Stimulated activated naive CD8-positive, alpha-beta T cell treated with anti-CD3 and anti-CD28 coated beads, Interleukin-15, Interleukin-2, amounts not matched to agents 100 ng/mL and 50 ng/mL, for 24 hours (primary cell): ENCODE measurements at regions not wholly inside any gene's neighbourhood (a gene's known extent, or its start where the extent isn't known, plus 50 kb on each side); places are given as distances from the start of the nearest gene placed in this dataset.

Experiments used
- H3K27ac Mint-ChIP-seq: one replicate; pipeline ENCODE4 v1.8.0; 2021; ENCODE audit warnings: mild to moderate bottlenecking, mixed read lengths
- H3K27me3 Mint-ChIP-seq: one replicate; pipeline ENCODE4 v1.8.0; 2021; ENCODE audit warnings: mixed read lengths
- H3K36me3 Mint-ChIP-seq: one replicate; pipeline ENCODE4 v1.8.0; 2021; ENCODE audit warnings: low read depth, mixed read lengths
- H3K4me1 Mint-ChIP-seq: one replicate; pipeline ENCODE4 v1.8.0; 2021; ENCODE audit warnings: low read depth, mixed read lengths
- H3K4me3 Mint-ChIP-seq: one replicate; pipeline ENCODE4 v1.8.0; 2021; ENCODE audit warnings: mild to moderate bottlenecking, mixed read lengths
- H3K9me3 Mint-ChIP-seq: one replicate; pipeline ENCODE4 v1.8.0; 2021; ENCODE audit warnings: mixed read lengths

DNA sequence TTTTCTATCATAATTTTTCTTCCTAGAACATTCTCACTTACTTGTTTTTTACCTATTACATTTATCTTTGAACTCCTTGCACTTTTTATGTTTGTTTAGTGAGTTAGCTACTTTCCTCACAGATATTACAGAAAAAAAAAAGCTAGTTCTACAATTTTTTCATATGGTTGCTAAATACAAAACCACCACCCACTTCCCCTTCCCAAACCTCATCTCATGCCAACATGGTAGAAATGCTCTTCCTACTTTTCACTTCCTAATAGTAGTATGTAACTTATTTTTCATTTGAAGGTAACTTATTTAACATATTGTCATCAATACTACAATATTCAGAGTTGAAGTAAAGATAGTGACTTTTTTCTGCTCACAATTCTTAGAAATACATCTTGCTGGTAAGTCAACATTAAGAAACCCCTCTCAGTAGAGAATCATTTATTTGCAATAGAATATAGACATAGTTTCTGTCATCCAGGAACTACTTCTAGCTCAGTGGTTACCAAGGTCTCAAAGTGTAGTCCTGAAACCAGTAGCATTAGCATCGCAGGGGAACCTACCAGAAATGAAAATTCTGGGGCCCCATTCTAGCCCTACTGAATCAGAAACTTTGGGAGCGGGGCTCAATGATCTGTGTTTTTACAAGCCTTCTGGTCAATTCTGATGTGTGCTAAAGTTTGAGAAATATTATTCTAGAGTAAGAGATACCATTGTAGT lies 1124.6 kb downstream of the DTWD2 start:
- H3K27me3 Mint-ChIP-seq, result no peaks in the 10 kb centered on the region
- H3K27ac Mint-ChIP-seq, result no peak overlapping the region
- no peaks in the 10 kb centered on the region for H3K4me1 Mint-ChIP-seq
- no peak overlapping the region for H3K4me3 Mint-ChIP-seq
- H3K36me3 Mint-ChIP-seq, result no peaks in the 10 kb centered on the region
- peaks cover 7% of the 10 kb centered on the region for H3K9me3 Mint-ChIP-seq

DNA sequence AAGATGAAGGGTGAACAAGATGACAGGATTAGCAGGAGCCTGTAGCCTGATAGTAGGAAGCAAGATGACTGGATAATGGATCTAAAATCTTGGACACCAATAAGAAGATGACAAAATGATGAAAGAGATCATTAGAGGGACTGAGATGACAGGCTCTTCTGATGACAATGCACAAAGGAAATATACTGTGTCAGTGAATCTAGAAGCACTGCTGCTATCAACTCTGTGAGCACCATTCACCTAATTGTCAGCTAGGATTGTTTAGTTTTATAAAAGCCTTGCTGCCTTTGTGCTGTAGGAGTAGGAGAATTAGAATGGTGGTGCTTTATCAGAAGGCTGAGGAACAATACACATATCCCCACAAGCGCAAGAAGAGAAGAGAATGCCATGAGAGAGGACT lies 1127.8 kb downstream of the DTWD2 start:
- no peaks in the 10 kb centered on the region for H3K4me1 Mint-ChIP-seq
- no peak overlapping the region for H3K27ac Mint-ChIP-seq
- no peaks in the 10 kb centered on the region for H3K36me3 Mint-ChIP-seq
- no peaks in the 10 kb centered on the region for H3K27me3 Mint-ChIP-seq
- no peak overlapping the region for H3K4me3 Mint-ChIP-seq
- peaks cover 6% of the 10 kb centered on the region for H3K9me3 Mint-ChIP-seq

DNA sequence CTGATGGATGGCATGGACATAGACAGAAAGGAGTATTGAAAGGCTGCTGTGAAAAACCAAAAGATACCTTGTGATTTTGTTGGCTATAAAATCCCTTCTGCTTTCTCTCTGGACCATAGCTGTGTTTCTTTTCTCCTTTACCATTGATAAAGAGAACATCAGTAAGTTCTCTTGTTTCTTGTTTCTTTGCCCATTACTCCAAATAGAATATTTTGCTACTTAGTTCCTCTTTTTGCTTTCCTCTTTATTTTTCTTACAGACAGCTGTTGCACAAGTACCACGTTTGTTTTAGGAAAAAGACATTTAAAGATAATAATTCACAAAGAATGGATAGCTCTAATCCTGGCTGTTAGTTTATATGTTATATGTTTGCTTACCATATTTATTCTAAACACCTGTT lies 1129.2 kb downstream of the DTWD2 start:
- H3K4me3 Mint-ChIP-seq, result no peak overlapping the region
- no peaks in the 10 kb centered on the region for H3K4me1 Mint-ChIP-seq
- no peaks in the 10 kb centered on the region for H3K36me3 Mint-ChIP-seq
- no peak overlapping the region for H3K27ac Mint-ChIP-seq
- H3K9me3 Mint-ChIP-seq, result peaks cover 9% of the 10 kb centered on the region
- no peaks in the 10 kb centered on the region for H3K27me3 Mint-ChIP-seq

DNA sequence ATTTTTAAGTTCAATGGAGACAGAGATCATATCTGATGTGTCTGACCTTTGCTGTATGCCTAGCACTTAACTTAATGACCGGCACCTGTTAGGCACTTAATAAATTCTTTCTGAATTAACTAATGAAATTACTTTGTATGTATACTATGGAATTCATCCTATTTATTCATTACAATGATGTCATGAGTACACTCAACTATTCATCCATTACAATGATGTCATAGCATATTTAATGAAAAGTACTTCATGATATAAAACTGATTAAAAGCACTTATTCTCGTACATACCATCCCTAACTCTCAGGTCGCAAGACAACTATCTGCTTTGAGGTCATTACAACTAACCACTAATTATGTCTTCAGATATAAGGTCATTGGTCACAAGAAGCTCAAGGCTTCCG lies 1131.6 kb downstream of the DTWD2 start:
- Mint-ChIP-seq H3K27ac (no peak overlapping the region), H3K36me3 (no peaks in the 10 kb centered on the region), H3K4me1 (no peaks in the 10 kb centered on the region), H3K27me3 (no peaks in the 10 kb centered on the region), H3K9me3 (peaks cover 6% of the 10 kb centered on the region), H3K4me3 (no peak overlapping the region)

DNA sequence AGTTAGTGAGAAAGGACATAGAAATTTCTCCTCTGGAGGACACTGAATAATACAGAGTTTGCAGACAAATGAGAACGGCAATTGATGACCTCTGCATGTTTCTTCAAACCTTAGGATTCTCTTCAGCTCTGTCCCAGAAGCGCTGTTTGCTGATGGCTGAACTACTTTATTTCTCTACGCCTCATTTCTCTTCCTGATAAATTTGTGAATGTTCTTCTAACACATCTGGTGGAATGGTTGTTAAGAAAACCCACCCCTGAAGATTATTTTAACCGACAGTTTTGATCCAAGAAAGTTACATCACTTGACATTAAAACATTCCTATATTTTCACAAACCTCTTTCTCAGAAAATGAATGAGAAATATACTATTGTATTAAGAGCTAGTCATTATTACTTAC lies 1150.6 kb downstream of the DTWD2 start:
- Mint-ChIP-seq H3K27me3 (no peaks in the 10 kb centered on the region), H3K27ac (no peak overlapping the region), H3K4me1 (no peaks in the 10 kb centered on the region), H3K4me3 (no peak overlapping the region), H3K9me3 (peaks cover 7% of the 10 kb centered on the region), H3K36me3 (no peaks in the 10 kb centered on the region)

DNA sequence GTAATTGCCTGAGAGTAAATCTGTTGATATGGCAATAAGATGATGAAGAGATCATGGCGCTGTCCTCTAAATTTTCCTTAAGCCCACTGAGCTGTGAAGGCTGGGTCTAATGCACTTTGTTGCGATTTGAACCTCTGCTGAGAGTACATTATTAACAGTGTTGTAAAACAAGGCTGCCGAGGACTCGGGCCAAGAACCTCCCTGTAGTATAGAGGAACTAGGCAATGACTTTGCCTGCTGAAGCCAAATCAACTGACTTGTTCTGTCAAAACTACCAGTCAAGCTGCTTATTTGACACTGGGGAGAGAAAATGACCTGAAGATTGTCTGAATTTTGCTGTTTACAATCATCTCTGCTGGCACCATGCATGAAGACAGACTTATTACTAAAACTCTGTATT lies 1154.7 kb downstream of the DTWD2 start:
- Mint-ChIP-seq H3K36me3 (no peaks in the 10 kb centered on the region), H3K9me3 (peaks cover 14% of the 10 kb centered on the region), H3K27ac (no peak overlapping the region), H3K4me3 (no peak overlapping the region), H3K27me3 (no peaks in the 10 kb centered on the region), H3K4me1 (no peaks in the 10 kb centered on the region)

DNA sequence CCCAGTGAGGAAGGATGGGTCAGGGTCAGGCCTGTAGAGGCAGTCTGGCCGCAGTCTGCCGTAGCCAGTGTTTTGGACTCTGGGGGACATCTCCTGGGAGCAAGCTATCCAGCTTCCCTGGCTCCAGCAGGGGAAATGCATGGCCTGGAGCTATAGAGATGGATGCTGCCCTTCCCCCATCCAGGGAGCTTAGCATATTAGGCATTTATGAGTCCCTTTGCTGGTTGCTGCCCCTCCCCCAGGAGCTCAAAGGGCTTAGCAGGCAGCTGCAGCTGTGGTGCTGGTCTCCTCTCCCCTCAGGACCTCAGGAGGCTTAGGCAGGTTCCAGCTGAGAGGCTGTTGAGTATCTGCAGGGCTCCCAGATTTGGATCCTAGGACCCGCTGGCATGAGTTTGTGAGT lies 1158.7 kb downstream of the DTWD2 start:
- no peaks in the 10 kb centered on the region for H3K4me1 Mint-ChIP-seq
- H3K9me3 Mint-ChIP-seq, result peaks cover 13% of the 10 kb centered on the region
- H3K36me3 Mint-ChIP-seq, result no peaks in the 10 kb centered on the region
- H3K4me3 Mint-ChIP-seq, result no peak overlapping the region
- H3K27me3 Mint-ChIP-seq, result no peaks in the 10 kb centered on the region
- no peak overlapping the region for H3K27ac Mint-ChIP-seq

DNA sequence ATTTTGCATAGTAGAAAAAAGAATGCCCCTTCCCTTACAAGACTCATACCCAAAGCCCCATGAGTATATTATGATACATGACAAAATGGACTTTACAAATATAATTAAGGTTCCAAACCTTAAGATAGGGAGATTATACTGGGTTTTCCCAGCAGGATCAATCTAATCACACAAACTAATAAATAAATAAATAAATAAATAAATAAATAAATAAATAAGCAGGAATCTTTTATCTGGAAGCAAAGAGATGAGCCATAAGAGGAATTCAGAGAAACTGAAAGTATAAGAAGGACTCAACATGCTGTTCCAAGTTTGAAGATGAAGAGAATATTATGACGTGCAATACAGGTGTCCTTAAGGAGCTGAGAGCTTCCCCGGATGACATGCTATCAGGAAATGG lies 1174.5 kb downstream of the DTWD2 start:
- Mint-ChIP-seq H3K4me3 (no peak overlapping the region), H3K27ac (no peak overlapping the region), H3K4me1 (no peaks in the 10 kb centered on the region), H3K9me3 (peaks cover 18% of the 10 kb centered on the region), H3K27me3 (no peaks in the 10 kb centered on the region), H3K36me3 (no peaks in the 10 kb centered on the region)

DNA sequence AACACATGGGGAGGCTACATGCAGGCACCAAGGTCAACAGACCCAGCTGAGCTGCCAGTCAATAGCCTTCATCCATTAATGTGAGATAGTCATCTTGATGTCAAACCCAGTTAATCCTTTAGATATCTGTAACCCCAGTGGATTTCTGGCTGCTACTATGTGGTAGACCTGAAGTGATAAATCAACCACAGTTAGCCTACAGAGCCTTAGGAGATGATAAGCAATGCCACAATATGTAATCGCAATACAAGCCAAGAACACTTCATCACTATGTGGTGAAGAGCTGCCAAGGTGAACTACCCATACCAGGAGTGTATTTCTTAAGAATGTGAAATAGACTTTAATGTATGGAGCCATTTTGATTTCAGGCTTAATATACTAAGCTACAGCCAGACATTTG lies 1175.5 kb downstream of the DTWD2 start:
- H3K36me3 Mint-ChIP-seq, result no peaks in the 10 kb centered on the region
- no peak overlapping the region for H3K27ac Mint-ChIP-seq
- H3K27me3 Mint-ChIP-seq, result no peaks in the 10 kb centered on the region
- H3K4me1 Mint-ChIP-seq, result no peaks in the 10 kb centered on the region
- peaks cover 16% of the 10 kb centered on the region for H3K9me3 Mint-ChIP-seq
- H3K4me3 Mint-ChIP-seq, result no peak overlapping the region

DNA sequence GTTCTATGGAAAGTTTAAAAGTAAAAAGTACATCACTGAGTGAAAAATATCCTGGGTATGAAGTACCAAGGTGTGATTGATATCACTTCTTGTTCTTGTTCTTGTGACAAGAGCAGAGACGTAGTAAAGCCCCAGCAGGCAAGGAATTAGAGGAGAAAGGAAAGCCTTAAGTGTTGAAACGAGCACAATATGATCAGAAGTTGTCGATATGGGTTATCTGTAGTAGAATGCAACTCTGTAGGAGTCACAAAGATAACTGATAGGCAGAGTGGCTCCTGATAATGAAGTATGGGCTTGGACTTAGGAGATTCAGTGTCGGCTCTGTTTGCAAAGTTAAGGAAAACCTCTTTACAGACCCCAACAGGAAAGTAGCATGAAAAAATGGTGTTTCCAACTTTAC lies 1179.1 kb downstream of the DTWD2 start:
- H3K4me1 Mint-ChIP-seq, result no peaks in the 10 kb centered on the region
- H3K4me3 Mint-ChIP-seq, result no peak overlapping the region
- H3K36me3 Mint-ChIP-seq, result no peaks in the 10 kb centered on the region
- peaks cover 5% of the 10 kb centered on the region for H3K9me3 Mint-ChIP-seq
- H3K27ac Mint-ChIP-seq, result no peak overlapping the region
- H3K27me3 Mint-ChIP-seq, result no peaks in the 10 kb centered on the region

DNA sequence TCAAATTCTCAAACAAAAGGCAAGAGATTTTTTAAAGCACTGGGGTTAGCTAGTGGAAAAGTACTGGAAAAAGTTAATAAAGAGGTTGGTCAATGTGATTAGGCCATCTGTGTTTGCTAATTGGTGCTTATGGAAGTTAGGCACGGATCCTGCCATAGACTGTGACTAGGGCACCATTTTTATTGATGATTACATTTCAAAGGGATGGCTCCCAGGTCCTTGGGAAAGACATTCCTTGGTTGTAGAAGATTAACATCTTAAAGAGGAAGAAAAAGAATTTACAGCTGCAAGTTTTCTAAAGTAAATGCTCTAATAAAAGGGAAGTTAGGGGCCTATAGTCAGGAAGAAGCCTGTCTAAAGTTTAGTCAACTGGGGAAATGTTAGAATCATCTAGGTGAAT lies 1183.3 kb downstream of the DTWD2 start:
- no peaks in the 10 kb centered on the region for H3K36me3 Mint-ChIP-seq
- no peak overlapping the region for H3K4me3 Mint-ChIP-seq
- H3K27ac Mint-ChIP-seq, result no peak overlapping the region
- H3K4me1 Mint-ChIP-seq, result no peaks in the 10 kb centered on the region
- H3K9me3 Mint-ChIP-seq, result peaks cover 7% of the 10 kb centered on the region
- no peaks in the 10 kb centered on the region for H3K27me3 Mint-ChIP-seq

DNA sequence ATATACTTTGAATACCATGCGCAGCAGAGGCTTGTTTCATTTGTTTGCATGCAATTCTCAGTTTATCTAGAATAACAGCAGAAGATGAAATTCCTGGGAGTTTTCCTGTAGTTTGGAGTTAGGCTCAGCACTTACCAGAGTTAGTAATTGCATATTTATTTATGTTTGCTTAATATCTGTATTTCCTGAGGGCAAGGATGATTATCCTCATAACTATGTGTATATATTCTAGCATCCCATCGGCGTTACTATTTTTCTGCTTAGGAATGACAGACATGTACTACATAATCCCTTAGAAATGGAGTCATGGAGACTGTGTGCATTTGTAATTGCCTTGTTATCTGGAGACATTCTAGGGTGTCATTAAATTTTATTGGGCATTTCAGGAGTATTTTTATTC lies 1184.8 kb downstream of the DTWD2 start:
- H3K27ac Mint-ChIP-seq, result no peak overlapping the region
- H3K4me3 Mint-ChIP-seq, result no peak overlapping the region
- H3K27me3 Mint-ChIP-seq, result no peaks in the 10 kb centered on the region
- peaks cover 7% of the 10 kb centered on the region for H3K9me3 Mint-ChIP-seq
- H3K36me3 Mint-ChIP-seq, result no peaks in the 10 kb centered on the region
- no peaks in the 10 kb centered on the region for H3K4me1 Mint-ChIP-seq

DNA sequence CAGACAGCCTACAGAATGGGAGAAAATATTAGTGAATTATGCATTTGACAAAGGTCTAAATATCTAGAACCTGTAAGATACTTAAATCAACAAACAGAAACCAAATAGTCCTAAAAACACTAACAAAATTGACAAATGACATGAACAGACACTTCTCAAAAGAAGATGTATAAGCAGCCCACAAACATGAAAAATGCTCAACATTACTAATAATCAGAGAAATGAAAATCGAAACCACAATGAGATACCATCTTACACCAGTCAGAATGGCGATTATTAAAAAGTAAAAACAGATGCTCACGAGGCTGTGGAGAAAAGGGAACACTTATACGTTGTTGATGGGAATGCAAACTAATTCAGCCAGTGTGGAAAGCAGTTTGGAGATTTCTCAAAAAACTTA lies 1186.8 kb downstream of the DTWD2 start:
- H3K4me3 Mint-ChIP-seq, result no peak overlapping the region
- H3K9me3 Mint-ChIP-seq, result peaks cover 7% of the 10 kb centered on the region
- H3K36me3 Mint-ChIP-seq, result no peaks in the 10 kb centered on the region
- no peaks in the 10 kb centered on the region for H3K27me3 Mint-ChIP-seq
- H3K4me1 Mint-ChIP-seq, result no peaks in the 10 kb centered on the region
- H3K27ac Mint-ChIP-seq, result no peak overlapping the region

DNA sequence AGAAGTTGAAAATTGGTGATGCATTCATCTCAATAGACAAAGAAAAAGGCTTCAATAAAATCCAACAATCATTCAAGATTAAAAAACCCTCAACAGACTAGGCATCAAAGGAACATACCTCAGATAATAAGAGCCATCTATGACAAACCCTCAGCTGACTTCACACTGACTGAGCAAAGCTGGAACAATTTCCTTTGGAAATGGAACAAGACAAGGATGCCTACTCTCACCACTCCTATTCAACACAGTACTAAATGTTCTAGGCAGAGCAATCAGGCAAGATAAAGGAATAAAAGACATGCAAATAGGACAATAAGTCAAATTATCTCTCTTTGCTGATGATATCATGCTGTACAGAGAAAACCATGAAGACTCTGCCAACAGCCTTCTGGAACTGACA lies 1188.1 kb downstream of the DTWD2 start:
- peaks cover 7% of the 10 kb centered on the region for H3K9me3 Mint-ChIP-seq

DNA sequence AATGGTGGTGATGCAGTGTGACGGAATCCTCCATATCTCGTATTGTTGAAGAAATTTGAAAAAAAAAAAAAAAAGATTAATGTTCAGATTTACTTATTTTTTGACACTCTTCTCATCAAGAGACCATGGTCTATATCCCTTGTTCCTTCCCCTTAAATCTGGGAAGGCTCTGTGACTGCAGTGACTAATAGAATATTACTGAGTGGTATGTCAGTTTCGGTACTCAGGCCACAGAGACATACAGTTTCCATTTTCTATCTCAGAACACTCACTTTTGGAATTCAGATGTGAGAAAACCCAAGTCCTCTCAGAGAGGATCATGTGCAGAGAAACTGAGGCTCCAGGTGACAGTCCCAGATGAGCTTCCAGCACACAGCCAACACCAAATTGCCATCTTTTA lies 1193.5 kb downstream of the DTWD2 start:
- Mint-ChIP-seq H3K4me1 (no peaks in the 10 kb centered on the region), H3K36me3 (no peaks in the 10 kb centered on the region), H3K27ac (no peak overlapping the region), H3K9me3 (no peaks in the 10 kb centered on the region), H3K4me3 (no peak overlapping the region), H3K27me3 (no peaks in the 10 kb centered on the region)

More for the DNA sequence above, 1188.1 kb downstream of the DTWD2 start:
- no peaks in the 10 kb centered on the region for H3K4me1 Mint-ChIP-seq
- H3K4me3 Mint-ChIP-seq, result no peak overlapping the region
- H3K27ac Mint-ChIP-seq, result no peak overlapping the region
- no peaks in the 10 kb centered on the region for H3K36me3 Mint-ChIP-seq
- H3K27me3 Mint-ChIP-seq, result no peaks in the 10 kb centered on the region

DNA sequence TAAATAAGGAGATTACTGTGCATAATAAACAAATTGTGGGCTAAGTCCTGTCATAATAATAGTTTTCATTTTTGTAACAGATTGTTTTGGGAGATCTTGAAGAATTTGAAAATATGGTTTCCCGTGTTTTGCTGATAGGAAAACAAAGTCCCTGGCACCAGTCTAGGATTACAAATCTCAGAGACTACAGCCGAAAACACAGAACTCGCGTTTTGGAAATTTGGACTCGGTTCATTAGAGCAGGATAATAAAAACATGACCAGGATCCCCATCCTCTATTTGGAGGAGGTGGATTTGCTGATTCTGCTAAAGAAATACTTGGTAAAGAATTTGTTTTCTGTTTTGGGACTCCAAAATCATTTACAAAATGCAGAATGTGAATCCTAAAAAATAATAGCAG lies 1194.4 kb downstream of the DTWD2 start:
- Mint-ChIP-seq H3K4me1 (no peaks in the 10 kb centered on the region), H3K27me3 (no peaks in the 10 kb centered on the region), H3K4me3 (no peak overlapping the region), H3K9me3 (no peaks in the 10 kb centered on the region), H3K36me3 (no peaks in the 10 kb centered on the region), H3K27ac (no peak overlapping the region)
